ENCODE measurements at regions not wholly inside any gene's neighbourhood (a gene's known extent, or its start where the extent isn't known, plus 50 kb on each side); places are given as distances from the start of the nearest gene placed in this dataset.

DNA sequence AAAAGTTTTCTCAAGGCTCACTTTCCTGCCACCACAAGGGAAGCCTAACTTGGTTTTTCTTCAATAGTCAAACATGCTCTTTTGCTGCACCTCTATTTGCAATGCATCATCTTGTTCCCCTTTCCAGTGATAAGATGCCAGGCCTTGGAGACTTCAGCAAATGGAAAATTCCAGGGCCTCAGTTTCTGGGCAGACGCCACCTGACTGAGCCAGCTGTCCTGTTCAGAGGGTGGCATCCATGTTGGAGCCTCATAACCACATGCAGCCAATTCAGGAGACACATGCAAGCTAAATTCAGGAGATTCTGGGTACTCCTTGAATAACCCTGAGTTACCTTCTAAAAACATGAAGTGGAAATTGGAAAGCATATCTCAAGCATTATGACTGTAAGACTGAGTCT is 51.8 kb upstream of the ADRA1D start:
- DNase-seq (ENCODE audit: low spot score) (no peak), ATAC-seq (ENCODE audit: insufficient number of reproducible peaks, low FRiP score, low read depth) (no peak)
- no peaks in the 10 kb centered on the region for H3K36me3 ChIP-seq
- H3K4me1 ChIP-seq (ENCODE audit: control insufficient read depth in 1 of 2, low read depth in 2 of 2): peaks cover 17 to 62% of the 10 kb centered on the region in 2 donors
- no peaks in the 10 kb centered on the region for H3K9me3 ChIP-seq
- no peak overlapping the region for H3K4me3 ChIP-seq
- no peak overlapping the region for H3K27ac ChIP-seq
- H3K27me3 ChIP-seq (replicated peaks; ENCODE audit: insufficient read depth): no peaks in the 10 kb centered on the region
- no peak for TF ChIP-seq CTCF (IDR thresholded peaks at IDR 0.05)

- no peak for ATAC-seq (ENCODE audit: insufficient number of reproducible peaks, low FRiP score, low read depth)
- H3K9me3 ChIP-seq: no peaks in the 10 kb centered on the region
- H3K36me3 ChIP-seq: no peaks in the 10 kb centered on the region
- DNase-seq (ENCODE audit: low spot score): no peak
- no peak overlapping the region for H3K27ac ChIP-seq
- TF ChIP-seq CTCF (IDR thresholded peaks at IDR 0.05): no peak
- H3K27me3 ChIP-seq (replicated peaks; ENCODE audit: insufficient read depth): no peaks in the 10 kb centered on the region
- H3K4me1 ChIP-seq (ENCODE audit: control insufficient read depth in 1 of 2, low read depth in 2 of 2): peaks cover 11 to 57% of the 10 kb centered on the region in 2 donors
- no peak overlapping the region for H3K4me3 ChIP-seq
These were observed 51.3 kb upstream of the ADRA1D start for GRCh38 chr20:4300401-4300800.

DNA sequence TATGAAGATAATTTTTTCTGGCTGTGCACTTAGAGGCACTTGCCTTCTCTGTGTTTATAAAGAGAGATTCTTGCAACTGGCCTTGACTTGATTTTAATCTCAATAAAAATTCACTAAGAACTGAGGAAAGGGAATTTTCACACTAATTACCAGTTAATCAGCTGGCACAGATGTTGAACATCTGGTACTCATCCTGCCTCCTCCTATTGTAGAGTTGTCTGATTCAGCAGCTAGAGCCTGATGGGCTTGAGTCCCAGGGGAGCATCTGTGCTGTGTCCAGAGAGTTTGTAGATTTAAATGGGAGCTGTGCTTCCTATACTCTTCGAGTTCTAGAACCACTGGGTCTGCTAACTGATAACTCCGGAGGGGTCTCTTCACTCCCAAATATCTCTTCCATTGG is 50.7 kb upstream of the ADRA1D start:
- Histone ChIP-seq H3K36me3 (no peaks in the 10 kb centered on the region), H3K27ac (no peak overlapping the region), H3K4me1 (ENCODE audit: control insufficient read depth in 1 of 2, low read depth in 2 of 2) (peaks cover 5 to 51% of the 10 kb centered on the region in 2 donors), H3K9me3 (no peaks in the 10 kb centered on the region), H3K27me3 (replicated peaks; ENCODE audit: insufficient read depth) (no peaks in the 10 kb centered on the region), H3K4me3 (no peak overlapping the region)
- no peak for ATAC-seq (ENCODE audit: insufficient number of reproducible peaks, low FRiP score, low read depth)
- no peak for TF ChIP-seq CTCF (IDR thresholded peaks at IDR 0.05)
- no peak for DNase-seq (ENCODE audit: low spot score)

GRCh38 chr20:4299216-4299615 is 50.1 kb upstream of the ADRA1D start:
- no peaks in the 10 kb centered on the region for H3K9me3 ChIP-seq
- H3K36me3 ChIP-seq: no peaks in the 10 kb centered on the region
- no peak overlapping the region for H3K4me3 ChIP-seq
- no peak for ATAC-seq (ENCODE audit: insufficient number of reproducible peaks, low FRiP score, low read depth)
- TF ChIP-seq CTCF (IDR thresholded peaks at IDR 0.05): no peak
- H3K4me1 ChIP-seq (ENCODE audit: control insufficient read depth in 1 of 2, low read depth in 2 of 2): peaks cover 3 to 45% of the 10 kb centered on the region in 2 donors
- no peaks in the 10 kb centered on the region for H3K27me3 ChIP-seq (replicated peaks; ENCODE audit: insufficient read depth)
- no peak overlapping the region for H3K27ac ChIP-seq
- no peak for DNase-seq (ENCODE audit: low spot score)

Measured in thoracic aorta (tissue), 2 donors.